Ascending aorta (tissue), 2 donors: ENCODE measurements at regions not wholly inside any gene's neighbourhood (a gene's known extent, or its start where the extent isn't known, plus 50 kb on each side); places are given as distances from the start of the nearest gene placed in this dataset.

Experiments
- DNase-seq, 2 donors: peaks; one replicate each; pipeline ENCODE4 v3.0.0-alpha.2; 2019; ENCODE audit warnings: low spot score in 2 of 2
- H3K27ac ChIP-seq, 2 donors: fragments of 200-600 bp; sonication (generic); one replicate each; pipeline ENCODE4 v1.5.1; 2016 to 2017; ENCODE audit warnings: mild to moderate bottlenecking in 1 of 2
- H3K27me3 ChIP-seq: fragments of 200-600 bp; sonication (generic); one replicate; pipeline ENCODE4 v1.5.1; 2017
- H3K36me3 ChIP-seq, 2 donors: fragments of 200-600 bp; sonication (generic); one replicate each; pipeline ENCODE4 v1.5.1; 2016
- H3K4me1 ChIP-seq, 2 donors: fragments of 200-600 bp; sonication (generic); one replicate each; pipeline ENCODE4 v1.5.1; 2016 to 2017; ENCODE audit warnings: mild to moderate bottlenecking in 1 of 2
- H3K4me3 ChIP-seq, 2 donors: fragments of 200-600 bp; sonication (generic); one replicate each; pipeline ENCODE4 v1.5.1; 2016 to 2017; ENCODE audit warnings: mild to moderate bottlenecking in 1 of 2
- H3K9me3 ChIP-seq, 2 donors: fragments of 200-600 bp; sonication (generic); one replicate each; pipeline ENCODE4 v1.5.1; 2016
- intact Hi-C: fragments of 100-400 bp; cut with DNase I; formaldehyde crosslinking; loops from one replicate; pipeline ENCODE4 v1.15.1; 2023
- TF ChIP-seq, protein P1 (sequence below), 3 experiments: fragments of 200-600 bp in 2 of 3; fragments of 450-650 bp in 1 of 3; sonication (generic) in 2 of 3; IDR thresholded peaks; one replicate each; pipeline ENCODE4 v1.5.1; 2016 to 2019; ENCODE audit warnings: antibody characterized with exemption in 3 of 3, mild to moderate bottlenecking in 1 of 3, moderate library complexity in 1 of 3

DNA sequence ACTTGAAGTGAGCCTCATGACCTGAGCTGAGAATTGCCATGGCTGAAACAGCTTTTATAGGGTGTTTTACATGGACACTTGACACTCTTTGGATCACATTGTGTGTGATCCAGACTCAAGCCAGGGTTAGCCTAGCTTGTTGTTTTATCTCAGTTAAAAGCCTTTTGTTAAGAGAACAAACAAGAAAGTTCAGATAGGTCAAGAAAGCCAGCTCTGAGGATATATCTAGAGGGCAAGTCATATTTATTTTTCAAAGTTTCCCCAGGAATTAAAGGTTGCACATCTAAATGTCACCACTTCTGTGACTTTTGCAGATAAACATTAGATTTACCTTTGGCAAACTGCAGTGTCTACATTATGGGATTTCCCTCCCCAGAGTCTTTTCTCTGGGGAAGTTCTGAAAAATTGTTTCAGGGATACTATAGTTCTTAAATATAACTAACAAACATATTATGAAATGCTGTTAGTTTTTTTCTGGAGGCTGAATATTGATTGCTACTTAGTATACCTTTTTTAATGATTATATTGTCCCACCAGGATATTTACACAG, 134.5 kb downstream of the C9orf152 start:
- intact Hi-C loops = no loop called here
- peaks cover 3 to 19% of the 10 kb centered on the region in 2 donors for H3K4me1 ChIP-seq
- DNase-seq = no peak
- H3K9me3 ChIP-seq = no peaks in the 10 kb centered on the region
- peak overlapping the region; percentile 4 to 38 for H3K27ac ChIP-seq
- no peaks in the 10 kb centered on the region for H3K27me3 ChIP-seq
- H3K4me3 ChIP-seq = no peak overlapping the region
- H3K36me3 ChIP-seq = no peaks in the 10 kb centered on the region
- TF ChIP-seq, protein P1, sequence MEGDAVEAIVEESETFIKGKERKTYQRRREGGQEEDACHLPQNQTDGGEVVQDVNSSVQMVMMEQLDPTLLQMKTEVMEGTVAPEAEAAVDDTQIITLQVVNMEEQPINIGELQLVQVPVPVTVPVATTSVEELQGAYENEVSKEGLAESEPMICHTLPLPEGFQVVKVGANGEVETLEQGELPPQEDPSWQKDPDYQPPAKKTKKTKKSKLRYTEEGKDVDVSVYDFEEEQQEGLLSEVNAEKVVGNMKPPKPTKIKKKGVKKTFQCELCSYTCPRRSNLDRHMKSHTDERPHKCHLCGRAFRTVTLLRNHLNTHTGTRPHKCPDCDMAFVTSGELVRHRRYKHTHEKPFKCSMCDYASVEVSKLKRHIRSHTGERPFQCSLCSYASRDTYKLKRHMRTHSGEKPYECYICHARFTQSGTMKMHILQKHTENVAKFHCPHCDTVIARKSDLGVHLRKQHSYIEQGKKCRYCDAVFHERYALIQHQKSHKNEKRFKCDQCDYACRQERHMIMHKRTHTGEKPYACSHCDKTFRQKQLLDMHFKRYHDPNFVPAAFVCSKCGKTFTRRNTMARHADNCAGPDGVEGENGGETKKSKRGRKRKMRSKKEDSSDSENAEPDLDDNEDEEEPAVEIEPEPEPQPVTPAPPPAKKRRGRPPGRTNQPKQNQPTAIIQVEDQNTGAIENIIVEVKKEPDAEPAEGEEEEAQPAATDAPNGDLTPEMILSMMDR (IDR thresholded peaks at IDR 0.05) = no peak

DNA sequence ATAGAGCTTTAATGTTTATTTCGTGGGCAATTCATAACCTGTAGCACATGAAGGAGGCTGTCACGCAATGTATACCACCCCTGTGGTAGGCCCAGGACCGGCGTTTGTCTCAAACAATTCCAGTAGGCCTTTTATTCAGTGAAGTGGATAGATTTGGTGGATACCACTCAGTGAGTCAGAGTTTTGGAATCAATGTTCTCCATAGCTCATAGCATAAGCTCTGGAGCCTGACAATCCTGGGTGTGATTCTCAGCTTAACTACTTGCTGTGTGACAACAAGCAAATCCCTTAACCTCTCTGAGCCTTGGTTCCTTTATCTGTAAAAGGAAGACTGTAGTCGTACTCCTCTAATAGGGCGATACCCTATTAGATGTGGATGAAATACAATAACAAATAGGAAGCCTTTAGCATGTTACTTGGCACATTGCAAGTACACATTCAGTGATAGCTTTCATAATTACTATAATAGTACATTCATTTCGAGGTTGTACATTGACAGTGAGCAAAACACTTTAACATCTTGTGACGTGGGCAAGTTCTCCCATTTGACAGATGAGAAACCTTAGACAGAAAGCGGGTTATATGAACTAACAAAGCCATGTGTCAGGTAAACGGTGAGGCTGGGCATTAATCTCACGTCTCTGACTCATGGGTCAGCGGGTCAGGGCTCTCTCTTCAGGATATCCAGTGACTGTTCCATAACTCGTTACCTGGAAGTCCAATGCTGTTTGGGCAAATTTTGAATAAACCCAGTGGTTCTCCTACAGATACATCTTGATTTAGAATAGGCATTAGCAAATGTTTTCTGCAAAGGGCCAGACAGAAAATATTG, 130.8 kb downstream of the C9orf152 start:
- no peaks in the 10 kb centered on the region for H3K9me3 ChIP-seq
- H3K27ac ChIP-seq = peak overlapping the region; percentile 47 to 79
- intact Hi-C loops = no loop called here
- no peak for DNase-seq
- H3K4me3 ChIP-seq = no peak overlapping the region
- H3K36me3 ChIP-seq = no peaks in the 10 kb centered on the region
- H3K27me3 ChIP-seq = no peaks in the 10 kb centered on the region
- H3K4me1 ChIP-seq = peaks cover 7 to 45% of the 10 kb centered on the region in 2 donors
- TF ChIP-seq, protein P1 (IDR thresholded peaks at IDR 0.05) = no peak

DNA sequence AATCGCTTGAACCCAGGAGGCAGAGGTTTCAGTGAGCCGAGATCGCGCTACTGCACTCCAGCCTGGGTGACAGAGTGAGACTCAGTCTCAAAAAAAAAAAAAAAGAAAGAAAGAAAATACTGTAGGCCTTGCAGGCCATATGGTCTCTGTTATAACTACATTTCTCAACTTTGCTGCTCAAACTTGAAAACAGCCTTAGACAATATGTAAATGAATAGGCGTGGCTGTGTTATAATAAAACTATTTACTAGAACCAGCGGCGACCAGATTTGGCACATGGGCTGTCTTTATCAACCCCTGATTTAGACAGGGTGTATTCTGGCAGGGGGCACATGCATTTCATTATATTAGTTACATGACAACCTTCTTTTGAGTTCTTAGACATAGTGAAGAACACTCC, 130.0 kb downstream of the C9orf152 start:
- TF ChIP-seq, protein P1 (IDR thresholded peaks at IDR 0.05) = no peak
- intact Hi-C loops = no loop called here
- Histone ChIP-seq H3K9me3 (no peaks in the 10 kb centered on the region), H3K36me3 (no peaks in the 10 kb centered on the region), H3K4me3 (no peak overlapping the region), H3K27me3 (no peaks in the 10 kb centered on the region), H3K27ac (peak overlapping the region; percentile 47 to 79), H3K4me1 (peaks cover 7 to 41% of the 10 kb centered on the region in 2 donors)
- no peak for DNase-seq

DNA sequence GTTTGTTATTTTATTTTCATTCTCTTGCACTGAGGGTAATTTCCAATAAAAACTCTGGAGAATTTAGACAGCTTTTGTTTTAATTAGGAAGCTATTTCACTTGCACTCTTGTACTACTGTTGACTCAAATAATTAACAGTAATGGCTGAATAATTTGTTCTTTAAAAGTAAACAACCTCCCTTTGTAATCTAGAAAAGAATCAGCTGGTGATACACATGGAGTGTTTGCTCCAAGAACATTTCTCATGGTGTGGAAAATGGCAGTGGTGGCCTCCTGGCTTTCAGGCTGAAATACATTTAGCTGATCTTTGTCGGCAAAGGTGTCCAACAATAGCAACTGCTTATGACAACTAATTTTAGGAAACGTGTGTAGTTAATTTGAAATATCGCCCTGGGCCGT, 129.4 kb downstream of the C9orf152 start:
- H3K4me3 ChIP-seq = no peak overlapping the region
- H3K4me1 ChIP-seq = peaks cover 7 to 35% of the 10 kb centered on the region in 2 donors
- intact Hi-C loops = no loop called here
- TF ChIP-seq, protein P1 (IDR thresholded peaks at IDR 0.05) = no peak
- H3K27ac ChIP-seq = peak overlapping the region; percentile 47 to 79
- no peaks in the 10 kb centered on the region for H3K36me3 ChIP-seq
- no peak for DNase-seq
- no peaks in the 10 kb centered on the region for H3K9me3 ChIP-seq
- H3K27me3 ChIP-seq = no peaks in the 10 kb centered on the region

DNA sequence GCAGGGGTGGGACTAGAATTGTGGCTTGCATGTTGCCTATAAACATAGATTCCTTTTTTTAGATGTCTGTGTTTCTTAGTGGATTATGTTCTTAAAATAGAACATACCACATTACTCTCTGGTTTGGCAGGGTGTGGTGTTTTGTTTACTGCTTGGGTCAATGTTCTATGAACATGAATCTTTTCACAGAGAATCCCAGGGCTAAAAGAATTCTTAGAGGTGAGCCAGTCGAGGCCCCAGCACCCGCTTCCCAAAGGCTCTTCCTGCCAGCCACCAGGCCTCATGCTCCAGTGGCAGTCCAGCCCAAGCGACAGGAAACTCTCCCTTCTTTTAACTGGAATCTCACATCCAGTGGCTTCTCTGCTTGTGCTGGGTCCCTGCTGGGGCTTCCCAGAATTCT, 126.6 kb downstream of the C9orf152 start:
- Histone ChIP-seq H3K27ac (peak overlapping the region; percentile 77 to 79), H3K4me3 (no peak overlapping the region), H3K4me1 (peaks cover 7 to 35% of the 10 kb centered on the region in 2 donors), H3K27me3 (no peaks in the 10 kb centered on the region), H3K9me3 (no peaks in the 10 kb centered on the region), H3K36me3 (no peaks in the 10 kb centered on the region)
- intact Hi-C loops = no loop called here
- no peak for DNase-seq
- TF ChIP-seq, protein P1 (IDR thresholded peaks at IDR 0.05) = no peak
